GM18508 (cell line): ENCODE measurements at regions not wholly inside any gene's neighbourhood (a gene's known extent, or its start where the extent isn't known, plus 50 kb on each side); places are given as distances from the start of the nearest gene placed in this dataset.
A peak's percentile ranks its signal among the peaks of the same experiment; 100 is the strongest.

Source experiments
- ATAC-seq: cut with Tn5 transposase; IDR thresholded peaks from one replicate; pipeline ENCODE4 v1.9.1; 2021; ENCODE audit warnings: moderate number of reproducible peaks; ENCODE audit not compliant: insufficient read depth, unreplicated experiment

GRCh38 chr7:23971031-23971430 is 261.0 kb downstream of the STK31 start:
- no peak for ATAC-seq

GRCh38 chr7:23972057-23972456 is 262.0 kb downstream of the STK31 start:
- no peak for ATAC-seq

DNA sequence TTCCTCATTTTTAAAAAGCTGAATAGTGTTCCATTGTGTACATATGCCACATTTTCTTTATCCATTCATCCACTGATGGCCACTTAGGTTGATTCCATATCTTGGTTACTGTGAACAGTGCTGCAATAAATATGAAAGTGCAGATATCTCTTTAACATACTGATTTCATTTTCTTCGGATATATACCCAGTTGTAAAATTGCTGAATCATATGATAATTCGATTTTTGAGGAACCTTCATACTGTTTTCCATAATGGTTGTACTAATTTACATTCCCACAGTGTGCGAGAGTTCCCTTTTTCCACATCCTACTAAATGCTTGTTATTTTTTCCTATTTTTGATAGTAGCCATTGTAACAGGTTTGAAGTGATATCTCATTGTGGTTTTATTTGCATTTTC is 263.2 kb downstream of the STK31 start:
- ATAC-seq, result no peak

DNA sequence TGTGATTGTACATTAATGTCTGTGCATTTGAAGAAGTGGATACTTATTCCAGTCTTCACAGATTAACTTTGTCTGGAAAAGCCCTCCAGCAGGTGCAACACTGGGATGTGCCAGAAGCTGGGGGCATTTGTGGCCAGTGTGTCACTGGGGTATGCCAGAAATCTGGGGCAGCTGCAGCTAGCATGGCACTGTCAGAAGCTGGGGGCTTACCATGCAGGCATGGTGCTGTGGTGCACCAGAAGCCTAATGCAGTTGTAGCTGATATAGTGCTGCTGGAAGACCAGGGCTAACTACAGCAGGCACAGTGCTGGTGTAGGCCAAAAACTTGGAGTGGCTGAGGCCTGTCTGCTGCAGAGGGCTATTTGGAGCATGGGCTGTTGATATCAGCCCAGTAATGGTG is 270.1 kb downstream of the STK31 start:
- no peak for ATAC-seq

- no peak for ATAC-seq
These were observed 271.3 kb downstream of the STK31 start for GRCh38 chr7:23981314-23981713.

GRCh38 chr7:23981758-23982157 is 271.7 kb downstream of the STK31 start:
- no peak for ATAC-seq

GRCh38 chr7:24005517-24005916 is 278.5 kb upstream of the NPY start:
- ATAC-seq, result no peak

DNA sequence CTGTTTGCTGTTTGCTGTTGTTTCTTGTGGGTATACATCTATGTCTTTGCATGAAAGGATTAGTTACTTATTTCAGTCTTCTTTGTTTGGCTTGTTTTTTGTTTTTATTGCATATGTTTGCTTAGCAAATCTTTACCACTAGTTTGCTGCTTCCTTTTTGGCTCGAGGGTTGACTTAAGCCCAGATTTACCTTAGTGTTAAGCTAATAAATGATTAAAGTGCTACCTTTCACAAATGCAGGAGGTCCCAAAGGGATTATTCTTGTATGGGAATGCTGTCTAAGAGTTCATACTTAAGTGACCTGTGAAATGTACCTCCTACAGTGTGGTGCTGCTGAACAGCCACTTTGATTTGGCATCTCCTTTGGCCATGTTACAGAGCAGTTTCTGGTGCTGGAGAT is 273.5 kb upstream of the NPY start:
- no peak for ATAC-seq

DNA sequence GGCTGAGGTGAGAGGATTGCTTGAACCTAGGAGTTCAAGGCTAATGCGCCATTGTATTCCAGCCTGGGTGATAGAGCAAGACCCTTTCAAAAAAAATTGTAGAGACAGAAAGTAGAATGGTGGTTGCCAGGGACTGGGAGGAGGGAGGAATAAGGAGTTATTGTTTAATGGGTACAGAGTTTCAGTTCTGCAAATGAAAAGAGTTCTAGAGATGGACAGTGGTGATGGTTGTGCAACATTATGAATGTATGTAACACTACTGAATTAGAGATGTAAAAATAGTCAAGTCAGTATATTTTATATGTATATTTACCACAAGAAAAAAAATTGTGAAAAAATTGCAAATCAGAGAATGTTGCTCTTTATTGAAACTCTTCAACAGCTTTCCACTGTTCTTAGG is 266.5 kb upstream of the NPY start:
- ATAC-seq, result peak; percentile 85

GRCh38 chr7:24018331-24018730 is 265.7 kb upstream of the NPY start:
- no peak for ATAC-seq

GRCh38 chr7:24019841-24020240 is 264.1 kb upstream of the NPY start:
- no peak for ATAC-seq

DNA sequence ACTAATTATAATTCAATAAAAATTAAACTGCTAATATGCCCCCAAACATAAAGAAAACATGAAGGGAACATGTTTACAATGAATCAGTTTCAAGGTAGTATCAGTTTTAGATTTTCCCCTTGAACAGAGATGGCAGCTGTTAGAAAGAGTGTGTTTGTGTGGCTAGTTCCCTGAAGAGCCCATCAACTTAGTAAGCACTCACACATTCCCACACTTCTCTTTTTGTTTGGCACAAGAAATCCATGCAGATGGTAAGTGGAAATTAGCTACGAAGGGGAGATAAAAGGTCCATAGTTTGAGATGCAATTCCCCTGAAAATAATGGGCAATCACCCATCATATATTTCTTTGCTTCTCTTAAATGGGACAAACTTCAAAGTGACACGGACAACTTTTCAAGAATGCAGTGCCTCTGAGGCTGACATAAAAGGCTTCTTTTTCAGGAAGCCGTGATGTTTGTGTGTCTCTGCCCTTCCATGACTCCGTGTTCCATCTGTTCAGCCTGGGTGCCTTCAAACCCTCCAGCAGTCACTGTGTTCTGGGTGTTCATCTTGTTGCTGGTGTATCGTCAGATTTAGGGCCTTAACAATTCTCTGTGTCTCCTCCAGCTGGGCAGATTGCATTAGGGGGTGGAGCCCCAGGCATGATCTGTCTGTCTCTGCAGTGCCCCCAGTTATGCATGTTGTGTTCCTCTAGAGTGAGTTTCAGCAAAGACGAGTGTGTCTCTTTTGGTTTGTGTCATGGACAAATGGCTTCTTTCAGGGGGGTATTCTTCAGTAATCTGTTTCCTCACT is 259.5 kb upstream of the NPY start:
- no peak for ATAC-seq

GRCh38 chr7:24025094-24025493 is 258.9 kb upstream of the NPY start:
- no peak for ATAC-seq

GRCh38 chr7:24025765-24026164 is 258.2 kb upstream of the NPY start:
- no peak for ATAC-seq

GRCh38 chr7:24026351-24026750 is 257.6 kb upstream of the NPY start:
- ATAC-seq, result no peak

DNA sequence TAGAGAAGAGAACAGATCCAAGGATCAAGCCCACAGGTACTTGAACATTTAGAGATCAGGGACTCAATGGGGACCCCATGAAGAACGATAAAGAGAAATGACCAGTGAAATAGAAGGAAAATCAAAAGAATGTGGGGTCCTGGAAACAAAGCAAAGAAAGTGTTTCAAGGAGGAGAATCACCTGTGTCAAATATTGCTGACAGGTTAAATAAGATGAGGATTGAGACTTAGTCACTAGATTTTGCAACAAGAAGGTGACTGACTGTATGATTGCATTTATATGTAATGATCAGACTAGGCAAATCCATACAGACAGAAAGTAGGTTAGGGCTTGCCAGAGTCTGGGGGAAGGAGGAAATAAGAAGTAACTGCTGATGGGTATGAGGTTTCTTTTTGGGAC is 254.9 kb upstream of the NPY start:
- no peak for ATAC-seq

GRCh38 chr7:24034251-24034650 is 249.7 kb upstream of the NPY start:
- ATAC-seq, result no peak

- ATAC-seq, result no peak
These were observed 248.5 kb upstream of the NPY start for GRCh38 chr7:24035366-24036032.

GRCh38 chr7:24036033-24036412 is 248.0 kb upstream of the NPY start:
- no peak for ATAC-seq

DNA sequence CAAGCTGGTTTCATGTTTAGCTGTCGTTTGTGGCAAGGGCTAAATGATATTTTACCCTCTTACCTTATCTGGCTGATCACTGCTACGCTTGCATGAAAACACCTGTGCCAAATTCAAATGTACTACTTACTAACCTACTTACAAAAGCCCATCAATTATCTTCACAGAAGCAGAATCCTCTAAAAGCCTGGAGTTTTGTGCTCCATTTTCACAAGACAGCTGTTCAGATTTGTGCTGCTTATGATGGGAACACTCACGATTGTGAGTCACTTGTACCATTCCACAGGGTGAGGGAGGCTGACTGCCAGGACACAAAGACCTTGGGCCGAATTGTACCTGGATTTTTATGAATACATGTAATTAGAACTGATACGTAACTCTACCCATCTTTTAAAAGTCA is 245.0 kb upstream of the NPY start:
- no peak for ATAC-seq

DNA sequence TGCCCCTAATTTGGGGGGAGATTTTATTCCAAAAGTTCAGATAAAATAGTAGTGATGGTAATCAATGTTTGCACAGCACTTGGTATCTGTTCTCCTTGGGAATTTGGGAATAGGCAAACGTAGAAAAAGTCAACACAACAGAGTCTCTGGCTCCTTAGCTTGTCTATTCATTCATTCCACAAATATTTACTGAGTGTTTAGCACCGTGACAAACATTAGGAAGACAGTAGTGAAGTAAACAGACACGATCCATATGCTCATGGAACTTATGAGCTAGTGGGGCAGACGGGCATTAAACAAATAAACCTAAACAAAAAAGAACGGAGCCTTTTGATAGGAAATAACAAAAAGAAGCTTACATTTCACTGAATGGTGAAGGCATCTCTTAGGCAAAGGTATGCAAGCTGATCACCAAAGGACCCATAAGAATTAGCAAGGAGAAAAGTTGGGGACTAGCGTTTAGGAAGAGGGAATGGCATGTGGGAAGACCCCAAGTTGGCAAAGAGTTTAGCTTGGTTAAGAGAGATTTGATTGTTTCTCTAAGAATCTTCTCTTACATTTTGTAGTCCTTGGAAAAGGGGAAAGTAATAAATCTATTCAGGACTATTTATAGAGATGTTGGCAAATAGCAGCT is 243.9 kb upstream of the NPY start:
- no peak for ATAC-seq

- no peak for ATAC-seq
These were observed 242.0 kb upstream of the NPY start for GRCh38 chr7:24042028-24042427.
